Body of pancreas (tissue), 4 donors: ENCODE measurements at regions not wholly inside any gene's neighbourhood (a gene's known extent, or its start where the extent isn't known, plus 50 kb on each side); places are given as distances from the start of the nearest gene placed in this dataset.

ENCODE experiments used
- POLR2A ChIP-seq, 3 donors: fragments of 450-650 bp; IDR thresholded peaks; one replicate each; pipeline ENCODE4 v1.6.1; 2016; ENCODE audit warnings: antibody characterized with exemption in 3 of 3, mild to moderate bottlenecking in 2 of 3
- TF ChIP-seq, protein P1 (sequence below), 7 experiments: fragments of 450-650 bp in 4 of 7; fragments of 200-600 bp in 3 of 7; sonication (generic) in 3 of 7; IDR thresholded peaks; one replicate each; pipeline ENCODE4 v1.5.1; 2016 to 2019; ENCODE audit warnings: antibody characterized with exemption in 7 of 7

DNA sequence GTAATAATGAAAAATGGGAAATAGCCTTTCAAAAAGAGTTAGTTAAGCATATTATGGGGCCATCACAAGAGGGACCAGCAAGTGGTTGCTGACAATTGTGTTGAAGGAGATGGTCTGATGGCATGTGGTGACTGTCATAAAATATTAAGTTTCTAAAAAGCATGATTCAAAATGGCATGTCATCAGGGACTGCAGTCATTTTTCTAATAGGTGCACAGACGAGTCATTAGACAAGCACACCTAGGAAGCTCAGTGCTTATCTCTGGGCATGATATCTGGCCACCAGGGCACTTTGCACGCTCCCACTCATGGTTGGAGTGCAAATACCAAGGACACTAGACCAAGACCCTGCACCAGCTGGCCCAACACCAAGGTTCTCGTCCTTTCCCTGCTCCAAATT, 226.5 kb downstream of the ANKRD60 start:
- TF ChIP-seq, protein P1, sequence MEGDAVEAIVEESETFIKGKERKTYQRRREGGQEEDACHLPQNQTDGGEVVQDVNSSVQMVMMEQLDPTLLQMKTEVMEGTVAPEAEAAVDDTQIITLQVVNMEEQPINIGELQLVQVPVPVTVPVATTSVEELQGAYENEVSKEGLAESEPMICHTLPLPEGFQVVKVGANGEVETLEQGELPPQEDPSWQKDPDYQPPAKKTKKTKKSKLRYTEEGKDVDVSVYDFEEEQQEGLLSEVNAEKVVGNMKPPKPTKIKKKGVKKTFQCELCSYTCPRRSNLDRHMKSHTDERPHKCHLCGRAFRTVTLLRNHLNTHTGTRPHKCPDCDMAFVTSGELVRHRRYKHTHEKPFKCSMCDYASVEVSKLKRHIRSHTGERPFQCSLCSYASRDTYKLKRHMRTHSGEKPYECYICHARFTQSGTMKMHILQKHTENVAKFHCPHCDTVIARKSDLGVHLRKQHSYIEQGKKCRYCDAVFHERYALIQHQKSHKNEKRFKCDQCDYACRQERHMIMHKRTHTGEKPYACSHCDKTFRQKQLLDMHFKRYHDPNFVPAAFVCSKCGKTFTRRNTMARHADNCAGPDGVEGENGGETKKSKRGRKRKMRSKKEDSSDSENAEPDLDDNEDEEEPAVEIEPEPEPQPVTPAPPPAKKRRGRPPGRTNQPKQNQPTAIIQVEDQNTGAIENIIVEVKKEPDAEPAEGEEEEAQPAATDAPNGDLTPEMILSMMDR (IDR thresholded peaks at IDR 0.05): no peak
- no peak for TF ChIP-seq POLR2A (IDR thresholded peaks at IDR 0.05)
